IMR-90 (cell line): ENCODE measurements at regions not wholly inside any gene's neighbourhood (a gene's known extent, or its start where the extent isn't known, plus 50 kb on each side); places are given as distances from the start of the nearest gene placed in this dataset.

Source experiments
- BHLHE40 ChIP-seq: fragments of 150-350 bp; IDR thresholded peaks from 2 replicates; pipeline ENCODE4 v1.6.1; 2016; ENCODE audit warnings: mild to moderate bottlenecking, low read depth, low read length
- CEBPB ChIP-seq: IDR thresholded peaks from 2 replicates; pipeline ENCODE4 v1.6.1; 2012; ENCODE audit warnings: low read depth, low read length, improper control_type of control experiment
- CHD1 ChIP-seq: IDR thresholded peaks from 2 replicates; pipeline ENCODE4 v1.6.1; 2012; ENCODE audit warnings: low read depth, low read length, improper control_type of control experiment
- FOS ChIP-seq: fragments of 150-350 bp; IDR thresholded peaks from 2 replicates; pipeline ENCODE4 v1.6.1; 2016; ENCODE audit warnings: low read depth, low read length
- MAFK ChIP-seq: IDR thresholded peaks from 2 replicates; pipeline ENCODE4 v1.6.1; 2012; ENCODE audit warnings: low read depth, low read length, improper control_type of control experiment
- POLR2A ChIP-seq: IDR thresholded peaks from 2 replicates; pipeline ENCODE4 v1.6.1; 2012; ENCODE audit warnings: mild to moderate bottlenecking, low read depth, low read length
- SMC3 ChIP-seq: fragments of 150-350 bp; IDR thresholded peaks from 2 replicates; pipeline ENCODE4 v1.6.1; 2016; ENCODE audit warnings: low read depth, mild to moderate bottlenecking, antibody characterized with exemption, low read length, moderate library complexity
- TF ChIP-seq, protein P1 (sequence below): conservative IDR thresholded peaks from 2 replicates; pipeline ENCODE4 v1.5.1; 2012; ENCODE audit warnings: mild to moderate bottlenecking, low read depth, low read length, improper control_type of control experiment
- TF ChIP-seq, protein P2 (sequence below): fragments of 150-350 bp; IDR thresholded peaks from 2 replicates; pipeline ENCODE4 v1.6.1; 2016; ENCODE audit warnings: low read depth, mild to moderate bottlenecking, low read length, moderate library complexity, borderline replicate concordance

DNA sequence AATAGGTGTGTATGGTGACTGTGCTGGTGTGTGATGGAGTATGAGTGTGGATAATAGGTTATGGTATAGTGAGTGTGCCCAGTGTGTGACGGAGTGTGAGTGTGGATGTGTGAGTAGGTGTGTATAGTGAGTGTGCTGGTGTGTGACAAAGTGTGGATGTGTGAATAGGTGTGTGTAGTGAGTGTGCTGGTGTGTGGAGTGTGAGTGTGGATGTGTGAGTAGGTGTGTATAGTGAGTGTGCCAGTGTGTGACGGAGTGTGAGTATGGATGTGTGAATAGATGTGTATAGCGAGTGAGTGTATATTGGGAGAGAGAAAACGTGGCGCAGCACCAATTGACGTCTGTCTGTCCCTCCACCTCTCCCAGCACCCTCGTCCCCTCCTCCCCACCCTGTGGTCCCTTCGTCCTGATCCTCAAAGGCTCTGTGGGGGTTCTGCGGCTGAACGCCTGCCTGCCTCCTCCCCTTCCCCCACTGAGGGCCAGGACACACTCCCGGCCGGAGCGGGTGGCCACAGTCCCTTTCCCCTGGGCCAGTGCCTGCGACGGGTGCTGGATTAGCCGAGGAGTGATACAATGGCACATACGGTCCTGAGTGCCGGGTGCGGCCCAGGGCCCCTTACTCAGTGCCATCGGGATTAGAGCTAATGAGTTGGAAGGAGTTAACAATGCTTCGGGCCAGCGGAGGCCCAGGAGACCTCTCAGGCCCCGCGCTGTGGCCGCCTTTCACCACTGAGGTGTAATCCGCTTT lies 160.0 kb downstream of the MRM1 start:
- TF ChIP-seq, protein P1, sequence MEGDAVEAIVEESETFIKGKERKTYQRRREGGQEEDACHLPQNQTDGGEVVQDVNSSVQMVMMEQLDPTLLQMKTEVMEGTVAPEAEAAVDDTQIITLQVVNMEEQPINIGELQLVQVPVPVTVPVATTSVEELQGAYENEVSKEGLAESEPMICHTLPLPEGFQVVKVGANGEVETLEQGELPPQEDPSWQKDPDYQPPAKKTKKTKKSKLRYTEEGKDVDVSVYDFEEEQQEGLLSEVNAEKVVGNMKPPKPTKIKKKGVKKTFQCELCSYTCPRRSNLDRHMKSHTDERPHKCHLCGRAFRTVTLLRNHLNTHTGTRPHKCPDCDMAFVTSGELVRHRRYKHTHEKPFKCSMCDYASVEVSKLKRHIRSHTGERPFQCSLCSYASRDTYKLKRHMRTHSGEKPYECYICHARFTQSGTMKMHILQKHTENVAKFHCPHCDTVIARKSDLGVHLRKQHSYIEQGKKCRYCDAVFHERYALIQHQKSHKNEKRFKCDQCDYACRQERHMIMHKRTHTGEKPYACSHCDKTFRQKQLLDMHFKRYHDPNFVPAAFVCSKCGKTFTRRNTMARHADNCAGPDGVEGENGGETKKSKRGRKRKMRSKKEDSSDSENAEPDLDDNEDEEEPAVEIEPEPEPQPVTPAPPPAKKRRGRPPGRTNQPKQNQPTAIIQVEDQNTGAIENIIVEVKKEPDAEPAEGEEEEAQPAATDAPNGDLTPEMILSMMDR, result no peak
- TF ChIP-seq POLR2A, result no peak
- TF ChIP-seq FOS, result no peak
- no peak for TF ChIP-seq BHLHE40
- TF ChIP-seq, protein P2, sequence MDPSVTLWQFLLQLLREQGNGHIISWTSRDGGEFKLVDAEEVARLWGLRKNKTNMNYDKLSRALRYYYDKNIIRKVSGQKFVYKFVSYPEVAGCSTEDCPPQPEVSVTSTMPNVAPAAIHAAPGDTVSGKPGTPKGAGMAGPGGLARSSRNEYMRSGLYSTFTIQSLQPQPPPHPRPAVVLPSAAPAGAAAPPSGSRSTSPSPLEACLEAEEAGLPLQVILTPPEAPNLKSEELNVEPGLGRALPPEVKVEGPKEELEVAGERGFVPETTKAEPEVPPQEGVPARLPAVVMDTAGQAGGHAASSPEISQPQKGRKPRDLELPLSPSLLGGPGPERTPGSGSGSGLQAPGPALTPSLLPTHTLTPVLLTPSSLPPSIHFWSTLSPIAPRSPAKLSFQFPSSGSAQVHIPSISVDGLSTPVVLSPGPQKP, result no peak
- no peak for TF ChIP-seq CHD1
- no peak for TF ChIP-seq MAFK
- no peak for TF ChIP-seq SMC3
- no peak for TF ChIP-seq CEBPB
